ENCODE measurements at regions not wholly inside any gene's neighbourhood (a gene's known extent, or its start where the extent isn't known, plus 50 kb on each side); places are given as distances from the start of the nearest gene placed in this dataset.
"Not testable (repeated sequence)": the region's sequence is repeated elsewhere in the genome, so short reads cannot be mapped to it uniquely, and the experiment has no call there.

- no peak for TF ChIP-seq CTCF (IDR thresholded peaks at IDR 0.05)
- H3K27ac ChIP-seq: no peak overlapping the region
- H3K4me1 ChIP-seq (ENCODE audit: control insufficient read depth in 1 of 2, insufficient read depth in 1 of 2, low read depth in 1 of 2, low read length in 1 of 2): peaks cover 9 to 10% of the 10 kb centered on the region in 2 experiments
- no peaks in the 10 kb centered on the region for H3K36me3 ChIP-seq
- no peak overlapping the region for H3K4me3 ChIP-seq (ENCODE audit: low read depth in 1 of 2, low read length in 1 of 2)
- no peaks in the 10 kb centered on the region for H3K27me3 ChIP-seq
- no peaks in the 10 kb centered on the region for H3K9me3 ChIP-seq
Observed at GRCh38 chr2:190759749-190760213, 110.9 kb downstream of the NAB1 start.

GRCh38 chr2:190760353-190761150 lies 111.7 kb downstream of the NAB1 start:
- Histone ChIP-seq H3K4me3 (ENCODE audit: low read depth in 1 of 2, low read length in 1 of 2) (peak overlapping the region in 1 of 2 experiments; percentile 3), H3K4me1 (ENCODE audit: control insufficient read depth in 1 of 2, insufficient read depth in 1 of 2, low read depth in 1 of 2, low read length in 1 of 2) (peaks cover 9 to 10% of the 10 kb centered on the region in 2 experiments)
- not testable (repeated sequence) for H3K9me3 ChIP-seq, H3K27ac ChIP-seq, H3K36me3 ChIP-seq, H3K27me3 ChIP-seq

- peak overlapping the region in 1 of 2 experiments; percentile 3 for H3K4me3 ChIP-seq (ENCODE audit: low read depth in 1 of 2, low read length in 1 of 2)
- H3K36me3 ChIP-seq; H3K27me3 ChIP-seq; H3K27ac ChIP-seq; H3K4me1 ChIP-seq (ENCODE audit: control insufficient read depth in 1 of 2, insufficient read depth in 1 of 2, low read depth in 1 of 2, low read length in 1 of 2); H3K9me3 ChIP-seq: not testable (repeated sequence)
Observed at GRCh38 chr2:190761216-190761615, 112.3 kb downstream of the NAB1 start.

- no peak for TF ChIP-seq CTCF (IDR thresholded peaks at IDR 0.05)
- Histone ChIP-seq H3K27me3 (no peaks in the 10 kb centered on the region), H3K27ac (no peak overlapping the region), H3K4me1 (ENCODE audit: control insufficient read depth in 1 of 2, insufficient read depth in 1 of 2, low read depth in 1 of 2, low read length in 1 of 2) (peaks cover 0 to 2% of the 10 kb centered on the region in 2 experiments), H3K4me3 (ENCODE audit: low read depth in 1 of 2, low read length in 1 of 2) (no peak overlapping the region), H3K36me3 (no peaks in the 10 kb centered on the region), H3K9me3 (no peaks in the 10 kb centered on the region)
Observed at GRCh38 chr2:190762566-190762965, 113.7 kb downstream of the NAB1 start.

GRCh38 chr2:190763100-190763499 lies 114.2 kb downstream of the NAB1 start:
- Histone ChIP-seq H3K27ac (no peak overlapping the region), H3K27me3 (no peaks in the 10 kb centered on the region), H3K36me3 (no peaks in the 10 kb centered on the region), H3K4me3 (ENCODE audit: low read depth in 1 of 2, low read length in 1 of 2) (no peak overlapping the region), H3K4me1 (ENCODE audit: control insufficient read depth in 1 of 2, insufficient read depth in 1 of 2, low read depth in 1 of 2, low read length in 1 of 2) (peaks cover 0 to 2% of the 10 kb centered on the region in 2 experiments), H3K9me3 (no peaks in the 10 kb centered on the region)
- TF ChIP-seq CTCF (IDR thresholded peaks at IDR 0.05): no peak

GRCh38 chr2:190763901-190764514 lies 115.1 kb downstream of the NAB1 start:
- Histone ChIP-seq H3K27ac (no peak overlapping the region), H3K4me3 (ENCODE audit: low read depth in 1 of 2, low read length in 1 of 2) (no peak overlapping the region), H3K4me1 (ENCODE audit: control insufficient read depth in 1 of 2, insufficient read depth in 1 of 2, low read depth in 1 of 2, low read length in 1 of 2) (peaks cover 0 to 2% of the 10 kb centered on the region in 2 experiments), H3K9me3 (no peaks in the 10 kb centered on the region), H3K36me3 (no peaks in the 10 kb centered on the region), H3K27me3 (no peaks in the 10 kb centered on the region)
- no peak for TF ChIP-seq CTCF (IDR thresholded peaks at IDR 0.05)

Measured in neutrophil (primary cell).